ENCODE measurements at regions not wholly inside any gene's neighbourhood (a gene's known extent, or its start where the extent isn't known, plus 50 kb on each side); places are given as distances from the start of the nearest gene placed in this dataset.

DNA sequence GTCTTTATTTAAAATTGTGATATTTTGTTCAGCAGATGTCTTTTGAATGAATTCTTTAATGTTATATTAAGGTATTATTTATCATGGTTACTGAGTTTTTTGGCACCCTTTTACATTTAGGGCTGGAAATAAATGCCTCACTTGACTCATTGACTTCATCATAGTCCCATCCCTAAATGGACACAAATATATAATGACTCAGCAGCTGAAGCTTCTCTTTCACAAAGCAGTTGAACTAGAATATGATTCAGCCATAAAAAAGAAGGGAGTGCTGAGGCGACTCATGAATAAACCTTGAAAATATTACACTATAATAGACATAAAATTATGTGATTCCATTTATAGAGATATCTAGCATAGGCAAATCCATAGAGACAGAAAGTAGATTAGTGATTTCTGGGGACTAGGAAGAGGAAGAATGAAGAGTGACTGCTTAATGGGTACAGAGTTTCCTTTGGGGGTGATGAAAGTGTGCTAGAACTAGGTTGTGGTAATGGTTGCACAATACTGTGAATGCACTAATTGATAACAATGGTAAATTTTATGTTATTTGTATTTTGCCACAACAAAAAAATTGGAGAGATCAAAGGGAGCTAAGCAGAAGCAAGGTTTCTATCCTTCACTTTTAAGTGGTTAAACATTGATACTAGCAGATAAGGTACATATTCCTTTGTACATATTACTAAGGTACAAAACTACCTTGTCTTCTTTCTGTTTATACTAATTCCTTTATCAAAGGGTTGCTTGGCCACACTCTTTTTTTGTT, 449.6 kb downstream of the NTRK2 start:
- TF ChIP-seq, protein P1, sequence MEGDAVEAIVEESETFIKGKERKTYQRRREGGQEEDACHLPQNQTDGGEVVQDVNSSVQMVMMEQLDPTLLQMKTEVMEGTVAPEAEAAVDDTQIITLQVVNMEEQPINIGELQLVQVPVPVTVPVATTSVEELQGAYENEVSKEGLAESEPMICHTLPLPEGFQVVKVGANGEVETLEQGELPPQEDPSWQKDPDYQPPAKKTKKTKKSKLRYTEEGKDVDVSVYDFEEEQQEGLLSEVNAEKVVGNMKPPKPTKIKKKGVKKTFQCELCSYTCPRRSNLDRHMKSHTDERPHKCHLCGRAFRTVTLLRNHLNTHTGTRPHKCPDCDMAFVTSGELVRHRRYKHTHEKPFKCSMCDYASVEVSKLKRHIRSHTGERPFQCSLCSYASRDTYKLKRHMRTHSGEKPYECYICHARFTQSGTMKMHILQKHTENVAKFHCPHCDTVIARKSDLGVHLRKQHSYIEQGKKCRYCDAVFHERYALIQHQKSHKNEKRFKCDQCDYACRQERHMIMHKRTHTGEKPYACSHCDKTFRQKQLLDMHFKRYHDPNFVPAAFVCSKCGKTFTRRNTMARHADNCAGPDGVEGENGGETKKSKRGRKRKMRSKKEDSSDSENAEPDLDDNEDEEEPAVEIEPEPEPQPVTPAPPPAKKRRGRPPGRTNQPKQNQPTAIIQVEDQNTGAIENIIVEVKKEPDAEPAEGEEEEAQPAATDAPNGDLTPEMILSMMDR (IDR thresholded peaks at IDR 0.05; ENCODE audit: control insufficient read depth, insufficient read depth, low read depth, low read length, missing control alignments): no peak
- no peak for DNase-seq (ENCODE audit: low read depth)

DNA sequence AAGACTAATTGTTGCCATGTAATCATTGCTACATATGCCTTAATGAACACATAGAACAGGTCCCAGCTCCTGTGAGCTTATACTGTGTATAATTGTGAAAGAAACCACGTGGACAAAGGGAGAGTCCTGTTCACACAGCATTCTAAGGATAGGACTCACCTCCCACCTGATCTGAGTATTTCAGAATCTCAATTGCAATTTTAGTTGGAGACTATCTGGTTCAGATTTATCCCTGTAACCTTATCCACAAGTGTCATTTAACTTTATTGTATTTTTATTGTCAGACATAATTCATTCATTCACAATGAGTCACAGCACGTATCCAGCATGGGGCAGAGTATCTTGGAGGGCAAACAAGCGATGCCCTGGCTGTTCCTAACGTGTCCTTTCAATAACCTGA, 448.3 kb downstream of the NTRK2 start:
- TF ChIP-seq, protein P1 (IDR thresholded peaks at IDR 0.05; ENCODE audit: control insufficient read depth, insufficient read depth, low read depth, low read length, missing control alignments): no peak
- DNase-seq (ENCODE audit: low read depth): no peak
- H3K4me3 ChIP-seq (ENCODE audit: control insufficient read depth, low read depth, low read length): no peak overlapping the region

More for the DNA sequence above, 449.6 kb downstream of the NTRK2 start:
- H3K4me3 ChIP-seq (ENCODE audit: control insufficient read depth, low read depth, low read length): no peak overlapping the region

DNA sequence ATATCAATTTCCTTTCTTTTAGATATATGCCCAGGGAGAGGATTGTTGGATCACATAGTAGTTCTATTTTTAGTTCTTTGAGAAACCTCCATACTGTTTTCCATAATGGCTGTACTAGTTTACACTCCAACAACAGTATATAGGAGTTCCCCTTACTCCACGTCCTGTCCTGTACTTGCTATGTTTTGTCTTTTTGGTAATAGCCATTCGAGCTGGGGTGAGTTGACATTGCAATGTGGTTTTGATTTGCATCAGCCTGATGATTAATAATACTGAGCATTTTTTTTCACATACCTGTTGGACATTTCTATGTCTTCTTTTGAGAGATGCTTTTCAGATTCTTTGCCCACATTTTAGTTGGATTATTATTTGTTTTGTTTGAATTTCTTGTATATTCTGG, 445.9 kb downstream of the NTRK2 start:
- TF ChIP-seq, protein P1 (IDR thresholded peaks at IDR 0.05; ENCODE audit: control insufficient read depth, insufficient read depth, low read depth, low read length, missing control alignments): no peak
- H3K4me3 ChIP-seq (ENCODE audit: control insufficient read depth, low read depth, low read length): no peak overlapping the region
- DNase-seq (ENCODE audit: low read depth): no peak

DNA sequence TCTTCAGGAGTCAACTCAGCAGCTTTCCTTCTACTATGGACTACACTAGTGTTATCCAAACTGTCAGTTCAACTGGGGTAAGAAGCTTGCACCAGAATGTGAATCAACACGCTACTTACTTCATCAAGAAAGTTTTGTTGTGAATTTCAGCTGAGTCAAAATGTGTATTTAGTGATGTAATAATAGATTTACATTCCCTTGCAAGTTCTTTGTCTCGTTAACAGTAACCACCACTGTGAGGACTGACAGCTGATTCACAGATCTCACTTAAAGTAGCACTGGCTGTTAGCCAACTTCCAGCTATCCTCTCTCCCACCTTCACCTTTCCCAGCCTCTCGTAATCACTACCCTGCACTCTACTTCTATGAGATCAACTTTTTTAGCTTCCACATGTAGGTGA, 445.3 kb downstream of the NTRK2 start:
- DNase-seq (ENCODE audit: low read depth): no peak
- TF ChIP-seq, protein P1 (IDR thresholded peaks at IDR 0.05; ENCODE audit: control insufficient read depth, insufficient read depth, low read depth, low read length, missing control alignments): no peak
- H3K4me3 ChIP-seq (ENCODE audit: control insufficient read depth, low read depth, low read length): no peak overlapping the region

DNA sequence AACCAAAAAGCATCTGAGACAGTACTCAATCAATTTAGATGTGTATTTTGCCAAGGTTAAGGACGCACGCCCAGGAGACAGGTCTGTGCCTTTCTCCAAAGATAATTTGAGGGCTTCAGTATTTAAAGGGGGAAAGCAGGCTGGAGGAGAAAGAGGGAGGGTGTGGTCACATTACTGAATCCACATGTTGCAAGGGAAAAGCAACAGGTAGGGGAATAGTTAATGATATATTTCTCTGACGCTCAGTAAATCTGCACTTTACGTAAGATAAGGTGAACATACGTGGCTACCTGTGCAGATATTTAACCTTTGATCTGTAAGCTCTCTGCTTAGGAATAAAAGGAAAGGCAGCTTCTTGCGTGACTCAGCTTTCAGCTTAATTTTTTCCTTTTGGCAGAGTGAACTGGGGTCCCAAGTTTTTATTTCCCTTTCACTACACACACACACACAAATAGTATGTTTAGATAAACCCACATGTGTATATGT, 443.4 kb downstream of the NTRK2 start:
- DNase-seq (ENCODE audit: low read depth): no peak
- TF ChIP-seq, protein P1 (IDR thresholded peaks at IDR 0.05; ENCODE audit: control insufficient read depth, insufficient read depth, low read depth, low read length, missing control alignments): no peak
- H3K4me3 ChIP-seq (ENCODE audit: control insufficient read depth, low read depth, low read length): no peak overlapping the region

DNA sequence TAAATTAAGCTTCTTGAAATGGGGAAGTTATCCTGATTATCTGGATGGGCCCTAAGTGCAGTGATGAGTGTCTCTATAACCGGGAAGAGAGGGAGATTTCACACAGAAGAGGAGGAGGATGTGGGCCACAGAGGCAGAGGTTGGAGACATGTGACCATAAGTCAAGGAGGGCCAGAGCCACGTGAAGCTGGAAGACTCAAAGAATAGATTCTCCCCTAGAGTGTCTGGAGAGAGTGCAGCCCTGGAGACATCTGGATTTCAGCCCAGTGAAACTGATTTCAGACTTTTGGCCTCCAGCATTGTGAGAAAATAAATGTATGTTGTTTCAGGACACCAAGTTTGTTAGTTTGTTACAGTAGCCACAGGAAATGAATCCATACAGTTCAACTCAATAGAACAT, 442.9 kb downstream of the NTRK2 start:
- TF ChIP-seq, protein P1 (IDR thresholded peaks at IDR 0.05; ENCODE audit: control insufficient read depth, insufficient read depth, low read depth, low read length, missing control alignments): no peak
- no peak for DNase-seq (ENCODE audit: low read depth)
- H3K4me3 ChIP-seq (ENCODE audit: control insufficient read depth, low read depth, low read length): no peak overlapping the region

Data from AG09309 (cell line).